Astrocyte of the spinal cord (primary cell): ENCODE measurements at regions not wholly inside any gene's neighbourhood (a gene's known extent, or its start where the extent isn't known, plus 50 kb on each side); places are given as distances from the start of the nearest gene placed in this dataset.

Source experiments
- DNase-seq: peaks from one replicate; pipeline ENCODE4 v3.0.0; 2011; ENCODE audit warnings: low read depth, low spot score
- H3K4me3 ChIP-seq: 2 replicates; pipeline ENCODE4 v1.5.1; 2011; ENCODE audit warnings: low read depth, mild to moderate bottlenecking, low read length, moderate library complexity
- CTCF ChIP-seq: IDR thresholded peaks from 2 replicates; pipeline ENCODE4 v1.5.1; 2012; ENCODE audit warnings: low read depth, mild to moderate bottlenecking, low read length, inconsistent platforms
- in situ Hi-C: cut with HindIII; loops from 2 replicates; pipeline ENCODE4 v1.10.0; 2017; ENCODE audit warnings: low sequenced_read_pairs

DNA sequence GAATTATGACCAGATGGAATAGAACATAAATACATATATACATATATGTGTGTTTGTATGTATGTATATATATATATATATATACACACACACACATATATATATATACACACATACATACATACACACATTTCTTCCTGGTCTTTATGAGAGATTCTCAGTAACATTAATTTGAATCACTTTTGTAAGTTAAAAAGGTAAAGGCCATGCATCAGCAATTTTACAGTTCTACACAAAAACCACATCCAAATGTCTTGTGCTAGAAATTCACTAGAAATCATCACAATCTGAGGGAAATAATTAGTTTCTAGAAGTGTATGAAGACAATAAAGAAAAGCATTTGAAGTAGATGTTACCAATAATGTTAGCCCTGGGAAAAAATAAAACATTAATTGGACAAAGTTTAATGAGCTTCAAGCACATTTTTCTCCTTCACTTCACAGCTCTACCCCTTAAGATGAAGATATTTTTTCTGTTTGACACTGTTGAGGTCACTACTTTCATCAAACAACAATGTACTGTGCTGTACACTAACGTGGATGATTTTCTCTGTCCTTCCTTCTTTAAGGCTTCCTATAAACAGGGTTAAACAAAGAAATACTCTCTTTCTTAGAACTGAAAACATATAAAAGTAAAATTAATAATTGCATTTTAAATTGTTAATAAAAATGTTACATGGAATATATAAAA lies 189.2 kb upstream of the NR4A3 start:
- in situ Hi-C loops, result no loop called here
- no peak overlapping the region for H3K4me3 ChIP-seq
- DNase-seq, result no peak
- TF ChIP-seq CTCF, result no peak

DNA sequence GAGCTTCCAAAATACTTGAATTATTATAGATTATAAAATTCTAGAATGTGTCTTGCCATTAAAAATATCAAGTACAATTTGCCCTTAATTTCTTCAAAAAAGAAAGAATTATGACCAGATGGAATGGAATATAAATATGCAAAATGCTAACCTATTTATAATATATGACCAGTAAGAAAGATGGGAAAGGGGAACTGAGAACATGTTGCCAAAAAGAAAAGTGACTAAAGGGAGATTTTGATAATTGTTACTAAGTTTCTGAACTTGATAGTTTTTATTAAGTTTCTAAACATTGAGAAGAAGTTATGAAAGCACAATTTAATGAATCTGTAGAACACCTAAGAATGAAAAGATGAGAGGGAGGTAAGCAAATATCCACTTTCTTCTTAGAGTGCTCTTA lies 188.4 kb upstream of the NR4A3 start:
- H3K4me3 ChIP-seq, result no peak overlapping the region
- no peak for TF ChIP-seq CTCF
- in situ Hi-C loops, result no loop called here
- no peak for DNase-seq

DNA sequence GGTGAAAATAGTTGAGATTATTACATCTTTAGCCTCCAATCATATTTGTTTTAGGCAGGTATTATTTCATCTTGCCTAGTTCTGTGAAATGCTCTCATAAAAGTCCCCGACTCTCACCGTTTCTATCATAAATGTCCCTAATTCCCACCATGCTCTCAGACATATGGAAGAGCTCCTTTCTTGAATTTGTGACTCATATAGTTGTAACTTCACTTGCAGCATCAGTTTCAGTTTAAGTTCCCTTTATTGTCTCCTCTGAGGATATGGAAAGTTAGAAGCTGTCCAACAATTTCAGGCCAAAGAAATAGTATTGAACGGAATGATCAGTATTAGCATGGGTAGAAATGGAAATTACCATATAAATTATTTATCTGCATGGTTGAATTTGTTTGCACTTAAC lies 187.5 kb upstream of the NR4A3 start:
- DNase-seq, result no peak
- H3K4me3 ChIP-seq, result no peak overlapping the region
- no peak for TF ChIP-seq CTCF
- in situ Hi-C loops, result no loop called here

DNA sequence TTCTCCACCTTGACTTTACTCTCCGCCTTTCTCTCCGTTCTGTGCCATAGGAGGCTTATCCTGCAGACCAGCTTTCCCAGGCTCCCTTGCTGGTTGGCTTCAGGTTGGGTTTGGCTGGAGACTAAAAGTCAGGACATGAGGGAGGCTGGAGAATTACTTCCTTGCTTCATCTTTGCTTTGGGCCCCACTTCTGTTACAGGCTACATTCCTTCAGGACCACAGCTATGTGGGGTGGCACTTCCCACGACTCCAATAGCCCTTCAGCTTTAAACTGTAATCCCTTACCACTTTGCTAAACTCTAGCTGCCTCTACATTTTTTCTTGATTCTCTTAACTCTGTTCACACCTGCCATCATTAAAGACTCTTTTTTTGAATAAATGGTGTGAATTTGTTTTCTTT lies 186.7 kb upstream of the NR4A3 start:
- DNase-seq, result peak; percentile 14
- in situ Hi-C loops, result no loop called here
- no peak for TF ChIP-seq CTCF

GRCh38 chr9:99637641-99638040 lies 184.0 kb upstream of the NR4A3 start:
- DNase-seq, result no peak
- no peak overlapping the region for H3K4me3 ChIP-seq
- no peak for TF ChIP-seq CTCF
- in situ Hi-C loops, result no loop called here

More for the DNA sequence above, 186.7 kb upstream of the NR4A3 start:
- H3K4me3 ChIP-seq, result no peak overlapping the region

DNA sequence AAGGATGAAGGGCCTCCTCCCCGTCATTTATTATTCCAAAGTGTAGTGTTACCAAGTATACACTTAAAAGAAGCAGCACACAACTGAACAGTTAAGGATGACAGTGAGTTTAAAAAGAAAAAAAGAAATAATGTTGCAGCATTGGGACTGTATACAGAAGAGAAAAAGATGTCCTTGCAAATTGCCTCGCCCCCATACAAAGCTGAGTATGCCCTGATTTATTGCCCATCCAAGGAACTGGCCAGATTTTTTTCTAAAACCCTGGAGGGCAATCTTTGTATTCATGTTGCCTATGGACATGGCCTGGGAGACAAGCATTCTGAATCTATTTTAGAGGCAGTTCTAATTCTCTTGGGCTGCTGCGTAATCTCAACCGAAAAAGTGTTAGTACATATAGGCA lies 182.7 kb upstream of the NR4A3 start:
- TF ChIP-seq CTCF, result no peak
- DNase-seq, result no peak
- in situ Hi-C loops, result no loop called here
- H3K4me3 ChIP-seq, result no peak overlapping the region
